GM23248 (cell line): ENCODE measurements at regions not wholly inside any gene's neighbourhood (a gene's known extent, or its start where the extent isn't known, plus 50 kb on each side); places are given as distances from the start of the nearest gene placed in this dataset.

Source experiments
- DNase-seq: peaks from one replicate; pipeline ENCODE4 v3.0.0-alpha.2; 2015
- H2AFZ ChIP-seq: fragments of 200-600 bp; sonication (generic); 2 replicates; pipeline ENCODE4 v1.6.1; 2016; ENCODE audit warnings: antibody characterized with exemption
- H3F3A ChIP-seq: fragments of 200-600 bp; sonication (generic); 2 replicates; pipeline ENCODE4 v1.6.1; 2016; ENCODE audit warnings: mild to moderate bottlenecking, antibody characterized with exemption, mixed run types; ENCODE audit not compliant: insufficient read depth
- H3K27ac ChIP-seq: fragments of 200-600 bp; sonication (generic); 2 replicates; pipeline ENCODE4 v1.5.1; 2016; ENCODE audit warnings: mild to moderate bottlenecking
- H3K27me3 ChIP-seq: fragments of 200-600 bp; sonication (generic); replicated peaks from 2 replicates; pipeline ENCODE4 v1.6.1; 2016; ENCODE audit warnings: mild to moderate bottlenecking; ENCODE audit not compliant: insufficient read depth
- H3K36me3 ChIP-seq: fragments of 200-600 bp; sonication (generic); 2 replicates; pipeline ENCODE4 v1.6.1; 2016; ENCODE audit warnings: low read depth, mild to moderate bottlenecking
- H3K4me1 ChIP-seq: fragments of 200-600 bp; sonication (generic); 2 replicates; pipeline ENCODE4 v1.6.1; 2016; ENCODE audit warnings: mild to moderate bottlenecking; ENCODE audit not compliant: insufficient read depth
- H3K4me2 ChIP-seq: fragments of 200-600 bp; sonication (generic); one replicate; pipeline ENCODE4 v1.6.1; 2016; ENCODE audit warnings: mild to moderate bottlenecking; ENCODE audit not compliant: unreplicated experiment
- H3K4me3 ChIP-seq: fragments of 200-600 bp; sonication (generic); 2 replicates; pipeline ENCODE4 v1.5.1; 2016; ENCODE audit warnings: mild to moderate bottlenecking
- H3K79me2 ChIP-seq: fragments of 200-600 bp; sonication (generic); 2 replicates; pipeline ENCODE4 v1.6.1; 2016; ENCODE audit warnings: mild to moderate bottlenecking; ENCODE audit not compliant: insufficient read depth
- H3K9ac ChIP-seq: fragments of 200-600 bp; sonication (generic); 2 replicates; pipeline ENCODE4 v1.6.1; 2016; ENCODE audit warnings: mild to moderate bottlenecking
- H3K9me2 ChIP-seq: fragments of 200-600 bp; sonication (generic); 2 replicates; pipeline ENCODE4 v1.6.1; 2016; ENCODE audit warnings: mixed run types, mild to moderate bottlenecking, moderate library complexity; ENCODE audit not compliant: insufficient read depth
- H3K9me3 ChIP-seq: fragments of 200-600 bp; sonication (generic); one replicate; pipeline ENCODE4 v1.6.1; 2017; ENCODE audit warnings: low read depth
- H4K20me1 ChIP-seq: fragments of 200-600 bp; sonication (generic); 2 replicates; pipeline ENCODE4 v1.6.0; 2016; ENCODE audit not compliant: insufficient read depth
- EZH2 ChIP-seq: fragments of 200-600 bp; sonication (generic); IDR thresholded peaks from 2 replicates; pipeline ENCODE4 v1.6.1; 2018; ENCODE audit warnings: antibody characterized with exemption, mild to moderate bottlenecking; ENCODE audit not compliant: insufficient read depth, poor library complexity, severe bottlenecking
- EZH2phosphoT487 ChIP-seq: fragments of 200-600 bp; sonication (generic); IDR thresholded peaks from 2 replicates; pipeline ENCODE4 v1.6.1; 2018; ENCODE audit warnings: antibody characterized with exemption, moderate library complexity, mild to moderate bottlenecking, low read depth; ENCODE audit not compliant: insufficient read depth
- WGBS, 2 experiments: methylation state at CpG; one replicate each; pipeline ENCODE4 v1.1.6; 2015 to 2017; ENCODE audit warnings: low lambda C conversion rate in 2 of 2, low coverage in 1 of 2; ENCODE audit errors: missing lambda C conversion rate in 2 of 2; 5-methylcytosine and 5-hydroxymethylcytosine counted together
- in situ Hi-C: fragments of 300-500 bp; cut with MboI; formaldehyde crosslinking; loops from 2 replicates; pipeline ENCODE4 v1.15.0; 2020

DNA sequence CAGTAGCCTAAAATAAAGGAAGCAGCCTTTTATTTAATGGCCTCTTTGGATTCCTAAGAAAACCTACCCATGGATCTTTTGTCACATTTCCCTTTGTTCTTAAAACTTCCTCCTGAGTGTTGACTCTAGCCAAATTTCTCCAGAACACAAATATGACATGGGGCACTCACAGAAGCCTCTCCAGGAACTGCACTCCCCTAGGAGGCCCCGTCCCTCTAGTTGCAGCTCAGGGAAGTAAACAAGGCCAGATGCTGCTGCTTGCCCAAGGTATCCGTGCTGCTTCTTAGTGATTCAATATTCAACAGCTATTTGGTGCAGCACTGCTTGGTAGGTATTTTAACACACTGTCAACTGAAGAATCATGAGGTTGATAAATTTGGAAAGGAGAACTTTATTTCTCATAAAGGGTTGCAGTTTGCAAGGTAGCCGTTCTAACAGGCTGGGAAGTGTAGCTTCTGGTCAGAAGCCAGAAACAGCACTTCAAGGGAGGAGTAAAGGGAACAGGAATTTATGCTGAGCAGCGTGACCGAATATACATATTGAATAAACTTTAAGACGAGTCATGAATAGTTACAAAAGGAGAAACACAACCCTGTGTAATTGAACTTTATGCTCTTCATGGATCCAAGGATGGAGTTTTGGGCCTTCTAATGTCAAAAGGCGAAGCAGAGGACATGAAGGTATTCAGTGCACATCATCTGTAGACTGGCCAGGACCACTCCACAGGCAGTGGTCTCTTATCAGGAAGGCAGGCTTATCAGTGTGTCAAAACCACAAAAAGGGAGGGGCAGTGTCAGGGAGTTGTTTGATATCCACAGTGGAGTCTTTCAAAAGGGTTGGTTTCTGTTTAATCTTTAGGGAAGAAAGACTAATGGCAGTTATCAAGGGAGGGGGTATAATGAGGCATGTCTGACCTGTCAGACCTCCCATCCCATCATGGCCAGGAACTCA is 63.3 kb downstream of the CD24 start:
- no peaks in the 10 kb centered on the region for H3K79me2 ChIP-seq
- H3K27ac ChIP-seq = no peak overlapping the region
- no peaks in the 10 kb centered on the region for H3K4me1 ChIP-seq
- no peaks in the 10 kb centered on the region for H3K9me2 ChIP-seq
- WGBS, 2 experiments = 56 to 61% methylated on average over 7 of the region's 7 CpGs
- H4K20me1 ChIP-seq = no peaks in the 10 kb centered on the region
- no peaks in the 10 kb centered on the region; the same call in 1 of the 2 replicates for H3K36me3 ChIP-seq
- in situ Hi-C loops = no loop called here
- no peaks in the 10 kb centered on the region for H3K9me3 ChIP-seq
- DNase-seq = no peak
- no peak for TF ChIP-seq EZH2phosphoT487
- no peak for TF ChIP-seq EZH2
- H3F3A ChIP-seq = no peaks in the 10 kb centered on the region
- H3K4me2 ChIP-seq = no peak overlapping the region
- no peaks in the 10 kb centered on the region for H3K27me3 ChIP-seq
- no peak overlapping the region for H3K4me3 ChIP-seq
- H2AFZ ChIP-seq = no peak overlapping the region
- H3K9ac ChIP-seq = no peak overlapping the region

DNA sequence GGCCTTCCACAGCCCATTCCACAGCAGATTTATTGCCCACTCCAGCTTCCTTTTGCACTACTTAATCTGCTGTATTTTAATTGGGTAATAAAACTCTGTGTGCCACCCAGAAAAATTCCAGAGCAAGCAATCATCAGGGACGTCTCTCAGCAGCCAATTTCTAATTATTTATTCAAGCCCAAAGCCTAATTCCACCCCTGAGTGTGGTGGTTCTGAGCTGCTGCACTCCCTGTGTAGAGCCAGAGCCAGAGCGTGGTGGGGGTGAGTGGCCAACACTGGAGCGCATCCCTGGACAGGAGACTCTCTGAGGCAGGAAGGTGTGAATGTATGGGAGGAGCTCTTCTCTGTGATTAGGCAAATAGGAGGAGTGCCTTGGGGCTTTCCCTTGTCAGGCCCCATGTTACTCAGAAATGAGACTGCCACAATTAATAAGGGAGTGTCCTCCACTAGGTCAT is 66.1 kb downstream of the CD24 start:
- H3K27ac ChIP-seq = no peak overlapping the region
- no peaks in the 10 kb centered on the region for H3K36me3 ChIP-seq
- no peaks in the 10 kb centered on the region for H3K9me3 ChIP-seq
- H3F3A ChIP-seq = no peaks in the 10 kb centered on the region
- no peak overlapping the region for H3K4me3 ChIP-seq
- WGBS, 2 experiments = 51 to 54% methylated on average over 3 of the region's 3 CpGs
- H2AFZ ChIP-seq = no peak overlapping the region
- no peaks in the 10 kb centered on the region for H3K9me2 ChIP-seq
- no peak overlapping the region for H3K9ac ChIP-seq
- peaks cover 6% of the 10 kb centered on the region for H3K27me3 ChIP-seq
- no peaks in the 10 kb centered on the region for H3K79me2 ChIP-seq
- no peak overlapping the region for H3K4me2 ChIP-seq
- H3K4me1 ChIP-seq = no peaks in the 10 kb centered on the region
- DNase-seq = no peak
- in situ Hi-C loops = no loop called here
- TF ChIP-seq EZH2phosphoT487 (no peak), EZH2 (no peak)
- no peaks in the 10 kb centered on the region for H4K20me1 ChIP-seq

DNA sequence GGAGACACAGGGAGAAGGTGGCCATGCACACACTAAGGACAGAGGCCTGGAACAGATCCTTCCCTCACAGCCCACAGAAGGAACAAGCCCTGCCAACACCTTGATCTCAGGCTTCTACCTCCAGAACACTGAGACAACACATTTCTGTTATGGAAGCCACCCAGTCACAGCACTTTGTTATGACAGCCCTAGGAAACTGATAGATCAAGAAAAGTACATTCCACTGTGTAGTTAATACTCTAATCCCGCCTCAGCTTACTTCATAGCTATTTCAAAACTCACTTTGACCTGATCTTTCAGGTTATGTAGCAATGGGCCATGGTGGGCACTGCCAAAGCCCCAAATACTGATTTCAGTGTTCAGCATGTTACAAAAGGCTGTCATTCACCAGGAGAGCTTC is 66.8 kb downstream of the CD24 start:
- no peak for DNase-seq
- no peaks in the 10 kb centered on the region for H3K4me1 ChIP-seq
- H3K9ac ChIP-seq = no peak overlapping the region
- 16 to 24% methylated on average over 1 of the region's 1 CpG for WGBS, 2 experiments
- no peaks in the 10 kb centered on the region for H3K36me3 ChIP-seq
- H3K9me2 ChIP-seq = no peaks in the 10 kb centered on the region
- H3K27ac ChIP-seq = no peak overlapping the region
- H3K4me3 ChIP-seq = no peak overlapping the region
- H3K27me3 ChIP-seq = peaks cover 8% of the 10 kb centered on the region
- TF ChIP-seq EZH2phosphoT487 = no peak
- TF ChIP-seq EZH2 = no peak
- no peak overlapping the region for H3K4me2 ChIP-seq
- in situ Hi-C loops = no loop called here
- no peaks in the 10 kb centered on the region for H3F3A ChIP-seq
- H3K9me3 ChIP-seq = no peaks in the 10 kb centered on the region
- no peak overlapping the region for H2AFZ ChIP-seq
- H3K79me2 ChIP-seq = no peaks in the 10 kb centered on the region
- no peaks in the 10 kb centered on the region for H4K20me1 ChIP-seq

DNA sequence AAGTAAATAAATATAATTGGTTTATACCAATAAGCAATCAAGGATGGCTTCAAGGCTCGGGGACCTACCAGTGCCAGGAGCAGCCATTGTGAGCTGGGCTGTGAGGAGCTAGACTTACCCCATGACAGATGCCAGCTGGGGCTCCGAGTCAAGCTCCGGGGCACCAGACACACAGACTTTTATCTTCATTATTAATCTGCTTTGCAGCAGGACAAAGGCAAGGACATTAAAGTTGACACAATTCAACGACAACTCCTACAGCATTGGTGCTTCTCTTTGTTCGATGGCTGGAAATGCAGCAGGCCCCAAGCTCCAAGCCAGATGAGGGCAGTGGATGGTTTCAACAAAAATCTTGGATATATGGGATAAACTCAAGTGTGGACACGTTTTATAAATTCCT is 68.3 kb downstream of the CD24 start:
- H3K4me1 ChIP-seq = no peaks in the 10 kb centered on the region
- H3K27me3 ChIP-seq = peaks cover 8% of the 10 kb centered on the region
- no peak overlapping the region for H3K27ac ChIP-seq
- in situ Hi-C loops = no loop called here
- TF ChIP-seq EZH2 (no peak), EZH2phosphoT487 (no peak)
- no peak overlapping the region for H3K4me3 ChIP-seq
- no peaks in the 10 kb centered on the region for H3K36me3 ChIP-seq
- no peaks in the 10 kb centered on the region for H3K9me2 ChIP-seq
- no peaks in the 10 kb centered on the region for H3K9me3 ChIP-seq
- DNase-seq = no peak
- 42 to 50% methylated on average over 6 of the region's 6 CpGs for WGBS, 2 experiments
- no peak overlapping the region for H2AFZ ChIP-seq
- H3K79me2 ChIP-seq = no peaks in the 10 kb centered on the region
- no peaks in the 10 kb centered on the region for H3F3A ChIP-seq
- H3K4me2 ChIP-seq = no peak overlapping the region
- no peaks in the 10 kb centered on the region for H4K20me1 ChIP-seq
- no peak overlapping the region for H3K9ac ChIP-seq
